ENCODE measurements at regions not wholly inside any gene's neighbourhood (a gene's known extent, or its start where the extent isn't known, plus 50 kb on each side); places are given as distances from the start of the nearest gene placed in this dataset.

GRCh38 chr5:126210955-126211354 lies 212.3 kb upstream of the GRAMD2B start:
- Mint-ChIP-seq H3K4me3 (no peak overlapping the region), H3K27ac (no peak overlapping the region), H3K36me3 (no peaks in the 10 kb centered on the region), H3K4me1 (no peaks in the 10 kb centered on the region), H3K27me3 (ENCODE audit: insufficient read depth, low read depth) (no peaks in the 10 kb centered on the region), H3K9me3 (peaks cover 12% of the 10 kb centered on the region)
- no peak overlapping the region for H3K4me3 ChIP-seq
- no peak overlapping the region for H3K27ac ChIP-seq
- no peaks in the 10 kb centered on the region for H4K20me1 ChIP-seq (ENCODE audit: low read depth)
- H3K79me2 ChIP-seq (ENCODE audit: low read depth): no peaks in the 10 kb centered on the region
- no peaks in the 10 kb centered on the region for H3K4me1 ChIP-seq
- no peaks in the 10 kb centered on the region for H3K9me3 ChIP-seq (ENCODE audit: low read depth)
- no peaks in the 10 kb centered on the region for H3K36me3 ChIP-seq
- no peaks in the 10 kb centered on the region for H3K27me3 ChIP-seq
- TF ChIP-seq EZH2 (IDR thresholded peaks at IDR 0.05): no peak
- TF ChIP-seq, protein P1, sequence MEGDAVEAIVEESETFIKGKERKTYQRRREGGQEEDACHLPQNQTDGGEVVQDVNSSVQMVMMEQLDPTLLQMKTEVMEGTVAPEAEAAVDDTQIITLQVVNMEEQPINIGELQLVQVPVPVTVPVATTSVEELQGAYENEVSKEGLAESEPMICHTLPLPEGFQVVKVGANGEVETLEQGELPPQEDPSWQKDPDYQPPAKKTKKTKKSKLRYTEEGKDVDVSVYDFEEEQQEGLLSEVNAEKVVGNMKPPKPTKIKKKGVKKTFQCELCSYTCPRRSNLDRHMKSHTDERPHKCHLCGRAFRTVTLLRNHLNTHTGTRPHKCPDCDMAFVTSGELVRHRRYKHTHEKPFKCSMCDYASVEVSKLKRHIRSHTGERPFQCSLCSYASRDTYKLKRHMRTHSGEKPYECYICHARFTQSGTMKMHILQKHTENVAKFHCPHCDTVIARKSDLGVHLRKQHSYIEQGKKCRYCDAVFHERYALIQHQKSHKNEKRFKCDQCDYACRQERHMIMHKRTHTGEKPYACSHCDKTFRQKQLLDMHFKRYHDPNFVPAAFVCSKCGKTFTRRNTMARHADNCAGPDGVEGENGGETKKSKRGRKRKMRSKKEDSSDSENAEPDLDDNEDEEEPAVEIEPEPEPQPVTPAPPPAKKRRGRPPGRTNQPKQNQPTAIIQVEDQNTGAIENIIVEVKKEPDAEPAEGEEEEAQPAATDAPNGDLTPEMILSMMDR (IDR thresholded peaks at IDR 0.05): no peak
- no peak for TF ChIP-seq EZH2phosphoT487 (IDR thresholded peaks at IDR 0.05)
- no peak overlapping the region for H3K4me2 ChIP-seq
- no peak for DNase-seq (ENCODE audit: low spot score)
- no peak overlapping the region for H2AFZ ChIP-seq (replicated peaks)
- no peak overlapping the region for H3K9ac ChIP-seq
- no peaks in the 10 kb centered on the region for H3F3A ChIP-seq (ENCODE audit: low read depth)

GRCh38 chr5:126219616-126220015 lies 203.6 kb upstream of the GRAMD2B start:
- Histone ChIP-seq H4K20me1 (ENCODE audit: low read depth) (no peaks in the 10 kb centered on the region), H3K4me1 (no peaks in the 10 kb centered on the region), H3F3A (ENCODE audit: low read depth) (no peaks in the 10 kb centered on the region), H3K27ac (no peak overlapping the region), H2AFZ (replicated peaks) (no peak overlapping the region), H3K9ac (no peak overlapping the region), H3K4me3 (no peak overlapping the region), H3K79me2 (ENCODE audit: low read depth) (no peaks in the 10 kb centered on the region), H3K27me3 (no peaks in the 10 kb centered on the region), H3K9me3 (ENCODE audit: low read depth) (no peaks in the 10 kb centered on the region), H3K36me3 (no peaks in the 10 kb centered on the region), H3K4me2 (no peak overlapping the region)
- H3K36me3 Mint-ChIP-seq: peaks cover 2% of the 10 kb centered on the region
- no peak for TF ChIP-seq EZH2phosphoT487 (IDR thresholded peaks at IDR 0.05)
- TF ChIP-seq, protein P1 (IDR thresholded peaks at IDR 0.05): no peak
- H3K27ac Mint-ChIP-seq: no peak overlapping the region
- H3K9me3 Mint-ChIP-seq: peaks cover 20% of the 10 kb centered on the region
- H3K27me3 Mint-ChIP-seq (ENCODE audit: insufficient read depth, low read depth): peaks cover 3% of the 10 kb centered on the region
- no peaks in the 10 kb centered on the region for H3K4me1 Mint-ChIP-seq
- no peak for DNase-seq (ENCODE audit: low spot score)
- H3K4me3 Mint-ChIP-seq: no peak overlapping the region

GRCh38 chr5:126220725-126221124 lies 202.5 kb upstream of the GRAMD2B start:
- H3K27me3 ChIP-seq: no peaks in the 10 kb centered on the region
- H2AFZ ChIP-seq (replicated peaks): no peak overlapping the region
- no peaks in the 10 kb centered on the region for H3F3A ChIP-seq (ENCODE audit: low read depth)
- Mint-ChIP-seq H3K36me3 (peaks cover 2% of the 10 kb centered on the region), H3K9me3 (peaks cover 23% of the 10 kb centered on the region), H3K27me3 (ENCODE audit: insufficient read depth, low read depth) (peaks cover 3% of the 10 kb centered on the region), H3K4me1 (no peaks in the 10 kb centered on the region), H3K4me3 (no peak overlapping the region), H3K27ac (no peak overlapping the region)
- no peak overlapping the region for H3K4me3 ChIP-seq
- H3K4me1 ChIP-seq: no peaks in the 10 kb centered on the region
- no peaks in the 10 kb centered on the region for H3K9me3 ChIP-seq (ENCODE audit: low read depth)
- no peaks in the 10 kb centered on the region for H3K36me3 ChIP-seq
- H4K20me1 ChIP-seq (ENCODE audit: low read depth): no peaks in the 10 kb centered on the region
- no peak overlapping the region for H3K9ac ChIP-seq
- no peak for DNase-seq (ENCODE audit: low spot score)
- H3K79me2 ChIP-seq (ENCODE audit: low read depth): no peaks in the 10 kb centered on the region
- H3K4me2 ChIP-seq: no peak overlapping the region
- H3K27ac ChIP-seq: no peak overlapping the region
- TF ChIP-seq EZH2 (IDR thresholded peaks at IDR 0.05) (no peak), EZH2phosphoT487 (IDR thresholded peaks at IDR 0.05) (no peak)
- TF ChIP-seq, protein P1 (IDR thresholded peaks at IDR 0.05): no peak
